Activated naive CD4-positive, alpha-beta T cell (primary cell): ENCODE measurements at regions not wholly inside any gene's neighbourhood (a gene's known extent, or its start where the extent isn't known, plus 50 kb on each side); places are given as distances from the start of the nearest gene placed in this dataset.

Experiments
- DNase-seq, 4 experiments: peaks; one replicate each; lab custom pipeline; 2025; lab: John Stamatoyannopoulos, UW

DNA sequence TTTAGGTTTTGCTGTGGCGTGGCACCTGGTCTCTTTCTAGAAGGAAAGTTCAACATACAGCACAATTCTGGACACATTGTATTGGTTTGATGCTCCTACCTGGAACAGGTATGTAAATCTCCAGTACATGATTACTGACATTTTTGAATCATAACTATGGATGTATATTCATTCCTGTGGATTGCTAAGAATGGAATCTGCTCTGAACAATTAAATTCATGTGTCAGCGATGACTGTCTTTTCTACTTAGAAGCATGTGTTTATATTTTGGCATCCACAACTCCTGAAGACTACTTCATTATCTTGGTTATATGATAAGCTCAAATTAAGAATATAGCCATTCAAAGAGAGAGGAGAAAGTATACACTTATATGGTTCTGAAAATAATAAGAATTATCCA is 291.8 kb downstream of the CHRM3 start:
- DNase-seq: no peak

DNA sequence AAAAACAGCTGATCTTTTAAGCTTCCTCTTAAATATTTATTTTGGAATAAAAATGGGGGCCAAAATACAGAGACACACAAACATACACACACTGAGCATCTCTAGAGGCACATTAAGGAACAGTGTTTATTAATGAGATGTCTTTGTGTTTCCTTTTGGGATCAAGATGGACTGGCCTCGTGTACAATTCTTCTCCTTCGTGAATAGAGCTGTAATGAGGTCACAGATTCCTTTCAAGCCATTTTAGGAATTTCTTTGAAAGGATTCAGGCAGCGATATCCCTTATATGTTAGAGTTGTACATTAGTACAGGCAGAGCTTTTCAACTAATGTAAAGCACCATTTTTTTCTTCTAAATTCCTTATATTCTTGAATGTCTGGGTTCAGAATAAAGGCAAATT is 295.7 kb downstream of the CHRM3 start:
- no peak for DNase-seq

DNA sequence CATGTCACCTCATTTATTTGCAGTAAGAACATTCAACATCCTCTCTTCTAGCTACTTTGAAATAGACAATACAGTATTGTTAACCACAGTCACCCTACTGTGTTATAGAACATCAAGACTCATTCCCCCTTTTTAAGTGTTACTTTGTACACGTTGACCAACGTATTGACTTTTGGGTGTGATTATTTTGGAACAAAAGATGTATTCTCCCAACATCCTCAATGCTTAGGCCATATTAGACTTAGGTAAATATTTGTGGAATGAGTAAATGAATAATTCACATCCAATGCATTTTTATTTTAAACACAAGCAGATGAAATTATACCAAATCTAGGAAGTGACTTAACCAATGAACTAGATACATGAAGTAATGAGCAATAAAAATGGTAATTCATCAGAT is 296.6 kb downstream of the CHRM3 start:
- DNase-seq: no peak

DNA sequence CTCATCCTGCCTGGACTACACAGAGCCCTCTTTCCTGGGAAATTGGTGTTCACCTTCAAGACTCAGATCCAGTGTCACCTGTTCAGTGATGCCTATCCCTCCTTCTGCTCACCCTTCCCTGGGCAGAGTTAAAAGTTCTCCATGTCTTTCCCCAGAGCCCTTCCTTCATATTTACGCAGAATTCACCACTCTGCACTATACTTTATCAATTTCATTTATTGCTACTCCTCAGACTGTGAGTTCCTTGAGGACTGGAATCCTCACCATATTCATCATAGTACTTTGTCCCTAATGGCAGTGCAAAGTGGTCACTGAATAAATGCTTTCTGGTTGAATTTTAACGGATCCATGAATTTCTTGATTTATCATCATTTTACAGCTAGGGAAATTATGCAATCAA is 300.0 kb downstream of the CHRM3 start:
- DNase-seq: no peak

DNA sequence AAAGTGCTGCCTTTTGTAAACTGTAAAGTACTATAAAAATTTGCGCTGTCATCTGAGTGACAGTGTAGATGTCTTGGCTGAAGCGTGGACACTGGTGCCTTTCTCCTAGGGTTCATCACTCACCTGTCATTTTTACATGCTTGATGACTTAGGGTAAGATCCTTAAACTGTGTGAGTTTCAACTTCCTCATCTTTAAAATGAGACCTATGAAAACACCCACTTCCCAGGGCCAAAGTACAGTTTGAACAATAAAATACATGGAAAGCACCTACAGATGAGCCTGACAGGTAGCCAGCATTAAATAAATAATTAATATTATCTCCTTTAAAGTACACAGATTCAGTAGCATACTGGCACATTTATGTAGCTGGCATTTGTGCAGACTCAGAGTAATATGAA is 309.9 kb downstream of the CHRM3 start:
- DNase-seq: no peak

DNA sequence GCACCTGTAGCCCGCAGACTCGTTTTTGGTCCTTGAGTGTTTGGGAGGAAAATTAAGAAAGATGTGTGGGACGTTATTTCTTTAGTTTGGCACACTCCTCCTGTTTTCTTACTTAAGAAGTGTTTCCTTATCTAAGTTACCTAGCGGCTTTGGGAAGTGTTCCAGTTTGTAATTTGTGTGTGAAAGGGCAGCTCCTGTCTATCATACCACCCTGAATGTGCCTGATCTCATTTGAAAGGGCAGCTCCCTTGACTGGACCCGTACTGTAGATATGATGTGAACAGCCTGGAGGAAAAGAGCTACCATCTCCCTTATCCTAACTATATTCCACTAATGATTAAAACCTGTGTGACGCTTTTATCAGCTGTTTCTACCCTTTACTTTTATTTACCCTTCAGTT is 314.3 kb downstream of the CHRM3 start:
- no peak for DNase-seq

DNA sequence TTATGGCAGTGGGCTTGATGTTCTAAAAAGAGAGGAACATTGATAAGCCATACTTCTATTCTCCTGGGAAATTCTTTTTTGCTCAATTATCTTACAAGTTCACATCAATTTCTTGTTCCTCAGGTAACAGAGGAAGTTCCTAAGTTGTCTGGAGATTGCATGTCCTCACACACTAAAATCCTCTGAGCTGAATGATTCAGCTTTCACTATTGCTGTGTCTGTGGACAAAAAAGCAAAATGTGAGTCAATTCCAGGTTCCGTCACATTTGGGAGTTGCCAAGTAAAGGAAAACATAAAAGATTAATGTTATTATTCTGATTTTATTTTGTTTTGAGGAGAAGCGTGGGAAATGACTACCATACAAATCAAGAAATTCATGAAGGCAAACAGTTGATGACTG is 316.7 kb downstream of the CHRM3 start:
- no peak for DNase-seq

DNA sequence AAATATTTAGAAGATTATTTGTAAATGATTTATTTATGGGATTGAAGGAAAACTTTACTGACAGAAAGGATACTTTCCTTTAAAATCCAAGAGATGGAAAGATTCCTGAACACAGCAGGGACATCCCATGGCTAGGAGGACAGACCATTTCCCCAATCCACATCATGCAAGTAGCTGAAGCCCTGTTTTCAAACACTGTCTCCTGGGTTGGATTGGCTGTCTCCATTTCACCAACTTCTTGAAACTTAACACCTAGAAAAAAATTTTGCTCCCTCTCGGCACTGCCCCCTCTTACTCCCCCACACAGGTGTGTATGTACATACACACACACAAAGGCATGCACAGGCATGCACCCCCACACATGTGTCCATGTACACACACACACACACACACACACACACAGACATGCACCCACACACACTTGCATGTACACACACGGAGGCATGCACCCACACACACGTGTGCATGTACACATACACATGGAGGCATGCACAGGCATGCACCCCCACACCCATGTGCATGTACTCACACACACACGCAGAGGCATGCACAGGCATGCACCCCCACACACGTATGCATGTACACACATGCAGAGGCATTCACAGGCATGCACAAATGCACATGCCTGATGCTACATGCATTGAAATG is 320.0 kb downstream of the CHRM3 start:
- no peak for DNase-seq

DNA sequence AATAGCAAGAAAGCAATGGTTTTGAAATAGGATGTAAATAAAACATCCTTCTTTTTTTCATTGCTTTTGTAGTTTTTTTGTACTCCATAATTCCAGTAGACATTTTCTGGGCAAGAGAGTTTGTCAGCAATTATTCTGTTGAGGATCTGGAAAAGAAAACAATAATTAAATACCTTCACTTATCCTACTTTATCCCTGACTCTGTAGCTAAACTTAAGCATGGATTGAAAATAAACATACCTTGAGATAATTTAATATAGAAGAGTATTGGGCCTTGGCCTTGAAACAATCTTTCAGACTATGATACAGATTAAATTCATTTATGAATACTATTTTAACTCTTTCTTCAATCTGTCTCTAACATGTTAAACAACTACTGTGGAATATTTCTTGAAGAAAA is 321.2 kb downstream of the CHRM3 start:
- no peak for DNase-seq

DNA sequence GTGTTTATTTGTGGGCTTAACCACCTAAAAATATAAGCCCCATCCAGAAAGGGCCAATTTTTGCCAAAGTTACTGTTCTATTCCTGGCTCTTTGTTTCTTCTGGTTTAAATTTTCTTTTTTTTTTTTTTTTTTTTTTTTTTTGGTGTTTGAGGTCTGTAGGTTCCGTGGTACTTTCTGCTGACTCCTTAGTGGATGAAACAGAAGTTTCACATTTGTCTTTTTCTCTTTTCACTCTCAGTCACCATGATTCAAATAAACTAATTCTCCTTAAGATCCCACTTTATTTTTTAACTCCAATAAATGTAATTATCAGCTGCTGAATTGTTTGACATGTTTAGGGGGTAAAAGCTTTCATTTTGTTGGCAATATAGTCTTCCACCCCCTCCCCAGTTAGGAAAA is 322.3 kb downstream of the CHRM3 start:
- no peak for DNase-seq

DNA sequence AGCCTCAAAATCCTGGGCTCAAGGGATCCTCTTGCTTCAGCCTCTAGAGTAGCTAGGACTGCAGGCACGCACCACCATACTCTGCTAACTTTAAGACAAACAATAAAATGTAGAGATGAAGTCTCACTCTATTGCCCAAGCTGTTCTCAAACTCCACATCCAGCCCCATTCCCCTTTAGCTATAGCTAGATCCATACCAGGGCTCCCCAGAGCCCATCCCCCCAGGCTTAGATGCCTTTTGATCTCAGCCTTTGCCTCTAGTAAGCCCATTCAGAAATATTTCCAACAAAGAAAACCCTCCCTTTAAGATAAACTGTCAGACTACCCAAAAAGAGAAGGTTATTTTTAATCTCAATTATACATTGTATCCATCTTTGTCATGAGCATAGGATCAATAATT is 325.4 kb downstream of the CHRM3 start:
- no peak for DNase-seq

DNA sequence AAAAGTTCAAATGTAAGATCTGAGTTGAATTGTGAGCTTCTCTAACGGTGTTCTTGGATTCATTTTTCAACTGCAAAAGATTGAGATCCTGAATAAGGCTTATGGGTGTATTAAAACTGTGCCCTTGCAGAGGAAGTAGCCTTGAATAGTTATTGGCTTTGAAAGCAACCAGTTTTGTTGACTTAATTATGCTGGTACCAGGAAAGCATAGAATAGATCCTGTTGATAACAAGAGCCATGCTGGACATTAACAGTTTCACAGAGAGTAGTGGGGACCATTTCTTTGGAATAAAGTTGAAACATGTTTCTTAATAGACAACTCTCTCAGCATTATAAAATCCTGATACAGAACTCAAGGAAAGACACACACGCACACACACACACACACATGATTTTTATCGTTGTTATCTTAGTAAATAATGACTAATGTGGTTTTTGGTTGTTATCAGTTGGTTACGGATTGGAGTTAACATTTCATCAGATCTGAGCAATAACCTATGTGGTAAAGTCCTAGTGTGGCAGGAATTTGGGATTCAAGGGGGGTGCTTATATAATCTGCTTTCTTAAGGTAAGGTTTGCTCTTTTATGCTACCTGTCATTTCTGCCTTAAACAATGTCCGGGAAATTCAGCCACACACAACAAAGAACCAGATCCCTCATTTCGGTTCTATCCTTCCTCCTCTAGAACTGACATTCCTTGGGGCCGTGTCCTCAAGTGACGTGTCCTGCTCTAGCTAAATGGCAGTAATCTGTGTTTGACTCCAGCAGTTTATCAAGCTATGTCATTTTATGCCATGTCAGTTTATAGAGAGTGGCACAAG is 330.9 kb downstream of the CHRM3 start:
- DNase-seq: no peak

DNA sequence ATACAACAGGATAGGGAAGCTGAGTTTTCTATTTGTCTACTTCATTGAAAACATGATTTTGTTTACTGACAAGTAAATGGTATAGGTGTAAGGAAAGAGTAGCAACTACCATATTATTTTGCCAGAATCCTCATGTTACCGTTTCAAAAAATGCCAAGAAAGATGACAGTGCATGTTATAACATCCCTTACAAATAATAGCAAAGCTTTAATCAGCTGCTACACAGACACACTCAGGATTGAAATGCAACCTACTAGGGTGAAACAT is 331.5 kb downstream of the CHRM3 start:
- no peak for DNase-seq

DNA sequence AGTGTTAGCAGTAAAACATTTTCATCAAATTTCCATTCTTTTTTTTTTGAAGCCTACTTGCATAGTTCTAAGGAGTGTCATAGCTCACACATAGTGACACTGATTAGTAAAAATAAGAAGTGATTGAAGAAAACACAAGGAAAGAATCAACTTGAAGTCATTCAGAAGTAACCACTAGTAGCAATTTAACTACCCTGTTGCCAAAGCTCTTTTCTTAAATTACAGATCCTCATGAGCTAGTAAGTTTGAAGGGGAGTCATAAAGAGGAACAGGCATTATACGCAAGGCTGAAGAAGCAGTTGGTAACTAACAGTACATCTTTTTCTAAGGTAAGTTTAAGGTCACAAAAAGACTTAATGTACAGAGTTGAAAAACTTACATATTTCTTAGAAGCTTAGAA is 332.2 kb downstream of the CHRM3 start:
- DNase-seq: no peak

DNA sequence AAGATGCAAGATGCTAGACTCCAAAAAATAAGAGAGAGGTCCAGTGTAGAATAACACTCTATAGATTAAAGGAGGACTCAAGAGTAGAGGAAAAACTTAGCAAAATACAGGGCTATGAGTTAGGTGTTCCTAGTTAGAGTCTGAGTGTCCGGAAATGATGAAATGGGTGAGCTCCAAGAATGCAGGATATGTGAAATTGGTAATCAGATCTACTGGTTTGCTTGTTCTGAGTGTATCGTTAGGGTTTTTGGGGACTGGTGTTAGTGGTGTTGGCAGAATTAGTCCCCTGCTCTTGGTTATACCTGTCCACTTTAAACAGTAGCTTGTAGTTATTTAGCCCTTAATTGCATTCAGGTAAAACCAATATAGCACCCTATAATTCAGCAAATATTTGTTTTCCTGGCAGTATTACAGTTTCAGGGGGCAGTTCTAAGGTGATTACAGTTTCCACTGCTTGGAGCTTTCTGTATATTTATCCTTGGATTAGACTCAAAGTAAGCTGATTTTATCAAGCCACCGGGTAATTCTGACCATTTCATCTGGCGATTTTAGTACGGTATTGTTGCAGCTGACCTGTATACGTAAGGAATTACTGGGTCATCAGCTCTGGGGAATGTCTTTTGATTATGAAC is 332.7 kb downstream of the CHRM3 start:
- DNase-seq: no peak

DNA sequence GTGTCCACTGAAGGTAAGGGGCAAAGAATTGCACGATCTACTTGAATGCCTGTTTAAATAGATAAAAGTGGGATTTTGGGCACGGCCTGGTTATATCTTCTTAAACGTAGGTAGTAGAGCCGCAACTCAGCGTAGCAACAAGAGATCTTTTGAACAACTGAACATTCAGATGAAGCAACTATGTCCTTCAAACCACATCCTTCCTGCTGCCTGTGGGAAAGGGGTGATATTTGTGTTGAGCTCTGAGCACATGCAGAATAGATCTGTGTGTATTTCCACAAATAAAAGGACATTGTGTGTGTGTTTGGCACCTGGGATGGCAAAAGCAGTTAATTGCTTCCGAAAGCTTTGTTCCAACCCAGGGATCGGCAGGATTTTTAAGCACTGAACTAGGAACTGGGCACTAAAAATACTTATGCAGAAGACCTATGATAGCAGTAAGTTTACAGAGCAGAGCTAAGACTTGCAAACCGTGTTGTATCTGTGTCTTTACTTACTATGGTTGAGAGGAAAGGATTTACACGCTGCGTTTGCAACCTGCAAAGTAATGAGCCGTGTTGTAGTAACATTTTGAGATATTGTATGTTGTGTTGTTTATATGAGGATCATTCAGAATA is 333.4 kb downstream of the CHRM3 start:
- peak in 2 of 4 experiments; percentile 5 to 17 for DNase-seq

DNA sequence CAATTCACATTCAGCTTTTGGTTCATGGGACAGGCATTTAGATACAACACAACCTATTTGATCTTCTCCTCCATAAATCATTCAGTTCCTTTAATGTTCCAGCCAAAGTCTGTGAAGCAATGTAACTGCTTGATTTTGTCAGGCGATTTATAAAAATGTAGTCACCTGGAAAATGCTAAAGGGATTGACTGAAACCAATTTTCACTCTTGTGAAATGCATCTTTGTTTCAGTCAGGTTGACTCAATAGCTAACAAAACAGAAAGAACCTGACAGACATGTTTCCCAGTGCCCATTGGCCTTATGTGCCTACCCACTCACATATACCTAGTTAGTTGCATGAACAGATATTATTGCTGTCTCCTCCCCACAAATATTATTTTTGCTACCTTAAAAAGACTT is 335.7 kb downstream of the CHRM3 start:
- no peak for DNase-seq

DNA sequence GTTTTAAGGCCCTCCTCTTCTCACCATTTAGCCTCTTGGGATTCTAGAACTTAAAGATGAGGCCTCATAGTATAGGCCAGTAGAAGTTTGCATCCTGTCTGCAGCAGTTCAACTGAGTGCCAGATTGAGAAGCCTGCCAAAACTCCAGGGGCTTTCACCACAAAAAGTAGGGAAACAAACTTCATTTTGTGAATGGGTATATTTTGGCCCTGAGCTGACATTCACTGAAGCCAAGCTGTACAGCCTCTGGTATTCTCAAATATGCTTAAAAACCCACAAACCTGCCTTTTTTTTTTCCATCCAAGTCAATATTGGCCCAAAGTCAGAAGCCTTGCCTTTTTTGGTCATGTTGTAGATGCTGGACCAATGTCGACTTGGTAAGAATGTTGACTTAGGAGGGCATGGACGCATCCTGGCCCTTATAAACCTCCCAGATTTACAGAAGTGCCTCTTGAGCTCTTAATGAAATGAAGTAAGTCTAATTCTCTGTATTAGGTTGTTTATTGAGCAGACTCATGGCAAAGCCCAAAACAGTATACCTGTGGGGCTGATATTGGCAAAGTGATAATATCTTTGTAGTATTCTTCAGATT is 337.5 kb downstream of the CHRM3 start:
- DNase-seq: no peak

DNA sequence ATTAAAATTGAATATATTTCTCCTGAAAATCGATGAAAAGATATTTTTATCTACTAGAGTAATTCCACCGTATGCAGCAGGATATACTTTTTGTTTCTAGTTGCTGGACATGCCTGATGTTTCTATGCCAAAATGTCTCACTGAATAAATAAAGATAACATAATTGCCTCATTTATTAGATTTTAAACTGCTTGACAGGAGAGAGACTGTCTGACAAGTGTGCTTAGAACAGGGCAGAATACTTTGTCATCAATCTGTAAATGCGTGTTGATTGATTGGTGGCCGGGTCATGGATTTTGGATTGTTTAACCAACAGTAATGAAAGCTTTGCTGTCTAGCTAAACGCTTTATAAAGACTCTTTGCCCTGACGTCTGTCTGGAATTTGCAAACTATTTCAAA is 339.0 kb downstream of the CHRM3 start:
- no peak for DNase-seq

DNA sequence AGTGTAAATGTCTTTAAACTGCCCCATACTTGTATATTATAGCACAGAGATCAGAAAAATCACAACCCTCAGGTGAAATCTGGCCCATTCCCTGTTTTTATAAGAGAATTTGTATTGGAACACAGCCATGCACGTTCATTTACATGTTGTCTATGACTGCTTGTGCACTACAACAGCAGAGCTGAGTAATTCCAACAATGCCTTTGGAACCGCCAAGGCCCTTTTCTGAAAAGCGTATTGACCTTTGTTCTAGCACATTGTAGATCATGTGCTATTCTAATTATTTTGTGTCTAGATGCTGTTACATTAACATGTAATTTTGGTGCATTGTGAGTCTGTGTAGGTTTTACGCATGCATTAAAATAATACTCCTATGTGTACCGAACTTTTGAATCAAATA is 339.6 kb downstream of the CHRM3 start:
- no peak for DNase-seq

DNA sequence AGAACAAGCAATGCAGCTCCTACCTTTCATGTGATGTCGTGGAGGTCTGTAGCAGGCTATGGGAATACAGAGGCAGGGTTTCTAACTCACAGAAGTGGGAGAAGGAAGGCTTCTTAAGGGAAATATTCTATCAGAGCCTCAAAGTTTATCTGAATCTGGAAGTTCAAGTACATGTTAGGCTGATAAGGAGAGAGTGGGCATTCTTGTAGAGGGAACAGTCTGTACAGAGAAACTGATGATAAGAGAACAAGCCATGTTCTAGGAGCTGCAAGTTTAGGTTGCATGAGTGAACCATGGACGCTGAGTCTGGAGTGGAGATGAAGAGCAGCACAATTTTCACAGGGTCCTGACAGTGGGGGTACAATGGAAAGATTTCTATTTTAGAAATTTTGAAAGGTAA is 344.0 kb downstream of the CHRM3 start:
- DNase-seq: no peak

DNA sequence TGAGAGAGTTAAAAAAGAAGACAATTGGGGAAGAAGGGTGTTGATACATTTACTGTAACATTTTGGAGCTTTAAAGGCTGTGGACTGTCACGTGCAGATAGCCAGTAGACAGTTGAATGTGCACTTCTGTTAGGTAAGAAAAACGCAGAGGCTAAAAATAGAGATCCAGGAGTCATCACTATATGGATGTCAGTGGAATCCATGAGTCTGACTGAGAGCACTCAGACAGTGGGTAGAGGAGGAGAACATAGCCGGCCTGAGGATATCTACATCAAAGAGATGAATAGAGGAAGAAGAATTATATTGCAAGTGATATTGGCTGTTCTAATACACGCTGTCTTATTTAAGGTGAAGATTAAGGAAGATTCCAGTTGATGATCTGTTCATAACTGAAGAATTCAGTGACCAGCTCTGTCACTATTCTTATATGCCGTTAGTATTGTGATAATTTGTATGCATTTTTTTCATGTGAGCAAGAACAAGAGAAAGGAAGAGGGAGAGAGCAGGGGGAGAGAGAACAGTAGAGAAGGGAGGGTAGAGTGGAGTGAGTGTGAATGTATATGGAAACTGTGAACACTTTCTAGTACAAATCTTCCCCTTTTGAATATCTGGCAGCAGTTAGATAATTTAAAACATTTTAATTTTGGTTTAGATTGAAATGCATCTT is 344.8 kb downstream of the CHRM3 start:
- no peak for DNase-seq
